Chondrocyte (in vitro differentiated cells): ENCODE measurements at regions not wholly inside any gene's neighbourhood (a gene's known extent, or its start where the extent isn't known, plus 50 kb on each side); places are given as distances from the start of the nearest gene placed in this dataset.

Source experiments
- DNase-seq: peaks from one replicate; pipeline ENCODE4 v3.0.0; 2021; ENCODE audit warnings: mixed read lengths, low spot score
- H3K27ac Mint-ChIP-seq: one replicate; pipeline ENCODE4 v1.8.0; 2021; ENCODE audit warnings: mild to moderate bottlenecking, moderate library complexity, mixed read lengths; ENCODE audit not compliant: unreplicated experiment
- H3K27me3 Mint-ChIP-seq: 2 replicates; pipeline ENCODE4 v1.8.0; 2021; ENCODE audit warnings: low read depth, mixed read lengths
- H3K36me3 Mint-ChIP-seq: 2 replicates; pipeline ENCODE4 v1.8.0; 2021; ENCODE audit warnings: low read depth, mixed read lengths
- H3K4me1 Mint-ChIP-seq: 2 replicates; pipeline ENCODE4 v1.8.0; 2021; ENCODE audit warnings: low read depth, mild to moderate bottlenecking, mixed read lengths
- H3K4me3 Mint-ChIP-seq: one replicate; pipeline ENCODE4 v1.8.0; 2021; ENCODE audit warnings: mild to moderate bottlenecking, moderate library complexity, mixed read lengths; ENCODE audit not compliant: unreplicated experiment
- H3K9me3 Mint-ChIP-seq: 2 replicates; pipeline ENCODE4 v1.8.0; 2021; ENCODE audit warnings: low read depth, mixed read lengths
- TF ChIP-seq, protein P1 (sequence below): fragments of 200-600 bp; sonication (generic); IDR thresholded peaks from 2 replicates; pipeline ENCODE4 v1.5.0; 2021; ENCODE audit warnings: antibody characterized with exemption, mild to moderate bottlenecking, moderate library complexity

DNA sequence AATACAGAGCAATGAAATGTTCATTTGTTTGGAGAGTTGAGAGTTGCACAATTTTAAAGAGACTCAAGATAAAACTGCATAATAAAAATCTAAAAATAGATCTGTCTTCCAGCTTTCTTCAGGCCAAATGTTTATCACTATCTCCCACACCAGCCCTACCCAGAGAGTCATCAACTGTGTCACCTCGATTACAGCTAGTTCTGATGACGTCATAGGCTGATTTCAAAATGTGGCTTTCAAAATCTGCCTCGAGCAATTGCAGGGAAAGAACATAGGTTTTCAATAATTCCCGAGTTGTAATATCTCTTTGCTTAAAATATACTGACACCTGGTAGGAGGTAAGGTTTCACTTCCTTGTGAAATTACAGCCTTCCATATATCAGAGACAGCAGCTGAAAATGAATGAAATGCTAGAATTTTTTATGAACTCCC lies 677.6 kb upstream of the ID2 start:
- Mint-ChIP-seq H3K4me3 (no peak overlapping the region), H3K27me3 (no peaks in the 10 kb centered on the region), H3K9me3 (no peaks in the 10 kb centered on the region), H3K4me1 (peaks cover 32% of the 10 kb centered on the region), H3K27ac (peak overlapping the region; percentile 82), H3K36me3 (no peaks in the 10 kb centered on the region)
- DNase-seq, result no peak
- TF ChIP-seq, protein P1, sequence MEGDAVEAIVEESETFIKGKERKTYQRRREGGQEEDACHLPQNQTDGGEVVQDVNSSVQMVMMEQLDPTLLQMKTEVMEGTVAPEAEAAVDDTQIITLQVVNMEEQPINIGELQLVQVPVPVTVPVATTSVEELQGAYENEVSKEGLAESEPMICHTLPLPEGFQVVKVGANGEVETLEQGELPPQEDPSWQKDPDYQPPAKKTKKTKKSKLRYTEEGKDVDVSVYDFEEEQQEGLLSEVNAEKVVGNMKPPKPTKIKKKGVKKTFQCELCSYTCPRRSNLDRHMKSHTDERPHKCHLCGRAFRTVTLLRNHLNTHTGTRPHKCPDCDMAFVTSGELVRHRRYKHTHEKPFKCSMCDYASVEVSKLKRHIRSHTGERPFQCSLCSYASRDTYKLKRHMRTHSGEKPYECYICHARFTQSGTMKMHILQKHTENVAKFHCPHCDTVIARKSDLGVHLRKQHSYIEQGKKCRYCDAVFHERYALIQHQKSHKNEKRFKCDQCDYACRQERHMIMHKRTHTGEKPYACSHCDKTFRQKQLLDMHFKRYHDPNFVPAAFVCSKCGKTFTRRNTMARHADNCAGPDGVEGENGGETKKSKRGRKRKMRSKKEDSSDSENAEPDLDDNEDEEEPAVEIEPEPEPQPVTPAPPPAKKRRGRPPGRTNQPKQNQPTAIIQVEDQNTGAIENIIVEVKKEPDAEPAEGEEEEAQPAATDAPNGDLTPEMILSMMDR, result no peak

DNA sequence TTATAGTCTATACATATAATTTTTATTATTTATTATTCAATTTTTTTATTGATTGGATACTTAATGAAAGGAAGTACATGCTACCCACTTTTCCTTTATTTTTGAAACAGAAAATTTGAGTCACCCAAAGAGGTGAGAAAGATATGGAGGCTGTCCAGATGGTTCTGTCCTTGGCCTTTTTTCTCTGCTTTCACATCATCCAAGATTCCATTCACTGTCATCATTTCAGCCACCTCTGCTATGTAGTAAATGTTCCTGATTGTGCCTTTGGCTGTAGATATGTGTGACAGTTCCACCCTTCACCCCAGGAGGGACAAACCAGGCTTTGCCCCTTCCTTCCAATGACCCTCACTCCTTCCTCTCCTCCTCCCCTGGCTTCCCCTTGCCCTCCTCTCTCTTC lies 675.7 kb upstream of the ID2 start:
- DNase-seq, result no peak
- Mint-ChIP-seq H3K9me3 (no peaks in the 10 kb centered on the region), H3K27me3 (no peaks in the 10 kb centered on the region), H3K36me3 (no peaks in the 10 kb centered on the region), H3K4me3 (no peak overlapping the region), H3K4me1 (peaks cover 32% of the 10 kb centered on the region), H3K27ac (no peak overlapping the region)
- TF ChIP-seq, protein P1, result no peak

DNA sequence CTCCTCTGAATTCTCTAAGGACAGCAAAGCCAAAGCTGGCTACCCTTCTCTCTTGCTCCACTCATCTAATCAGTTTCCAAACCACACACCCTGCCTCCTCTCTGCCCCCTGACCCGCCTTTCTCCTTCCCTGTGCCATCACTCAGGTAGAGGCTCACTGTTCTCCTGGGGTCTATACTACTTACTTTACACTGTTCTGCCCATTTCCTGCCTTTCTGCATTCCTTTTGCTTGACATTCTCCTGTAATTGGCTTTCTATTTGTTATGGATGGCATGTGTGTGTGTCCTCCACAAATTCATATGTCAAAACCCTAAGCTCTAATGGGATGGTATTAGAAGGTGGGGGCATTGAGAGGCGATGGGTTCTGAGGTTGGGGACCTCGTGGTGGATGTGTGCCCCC lies 675.2 kb upstream of the ID2 start:
- H3K9me3 Mint-ChIP-seq, result no peaks in the 10 kb centered on the region
- no peaks in the 10 kb centered on the region for H3K36me3 Mint-ChIP-seq
- H3K4me3 Mint-ChIP-seq, result no peak overlapping the region
- TF ChIP-seq, protein P1, result no peak
- no peak overlapping the region for H3K27ac Mint-ChIP-seq
- H3K4me1 Mint-ChIP-seq, result peaks cover 32% of the 10 kb centered on the region
- no peak for DNase-seq
- H3K27me3 Mint-ChIP-seq, result no peaks in the 10 kb centered on the region

DNA sequence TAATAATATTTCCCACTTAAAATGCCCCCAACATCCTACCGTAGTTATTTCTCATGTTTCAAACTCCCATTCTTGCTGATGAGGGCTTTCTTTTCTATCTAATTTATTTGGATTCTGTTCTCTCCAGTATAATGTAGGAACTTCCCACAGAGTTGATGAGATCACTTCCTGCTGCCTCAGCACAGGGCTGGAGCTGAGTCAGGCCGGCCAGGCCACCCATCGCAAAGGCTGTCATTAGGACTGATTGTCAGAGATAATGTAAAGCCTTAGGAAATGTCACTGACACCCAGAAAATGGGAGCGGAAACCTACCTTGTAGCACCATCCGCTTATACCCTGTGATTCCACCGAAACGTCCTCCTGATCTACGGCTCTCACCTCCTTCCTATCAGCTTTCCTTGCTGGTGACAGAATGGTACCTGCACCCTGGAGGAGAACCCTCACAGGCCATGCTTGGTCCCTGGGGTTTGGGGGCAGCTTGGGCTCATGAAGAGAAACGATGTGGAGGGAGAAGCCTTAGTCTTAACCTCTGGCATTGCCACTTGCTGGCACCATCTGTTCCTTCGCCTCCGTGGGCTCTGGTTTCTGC lies 672.8 kb upstream of the ID2 start:
- H3K9me3 Mint-ChIP-seq, result no peaks in the 10 kb centered on the region
- no peak for DNase-seq

DNA sequence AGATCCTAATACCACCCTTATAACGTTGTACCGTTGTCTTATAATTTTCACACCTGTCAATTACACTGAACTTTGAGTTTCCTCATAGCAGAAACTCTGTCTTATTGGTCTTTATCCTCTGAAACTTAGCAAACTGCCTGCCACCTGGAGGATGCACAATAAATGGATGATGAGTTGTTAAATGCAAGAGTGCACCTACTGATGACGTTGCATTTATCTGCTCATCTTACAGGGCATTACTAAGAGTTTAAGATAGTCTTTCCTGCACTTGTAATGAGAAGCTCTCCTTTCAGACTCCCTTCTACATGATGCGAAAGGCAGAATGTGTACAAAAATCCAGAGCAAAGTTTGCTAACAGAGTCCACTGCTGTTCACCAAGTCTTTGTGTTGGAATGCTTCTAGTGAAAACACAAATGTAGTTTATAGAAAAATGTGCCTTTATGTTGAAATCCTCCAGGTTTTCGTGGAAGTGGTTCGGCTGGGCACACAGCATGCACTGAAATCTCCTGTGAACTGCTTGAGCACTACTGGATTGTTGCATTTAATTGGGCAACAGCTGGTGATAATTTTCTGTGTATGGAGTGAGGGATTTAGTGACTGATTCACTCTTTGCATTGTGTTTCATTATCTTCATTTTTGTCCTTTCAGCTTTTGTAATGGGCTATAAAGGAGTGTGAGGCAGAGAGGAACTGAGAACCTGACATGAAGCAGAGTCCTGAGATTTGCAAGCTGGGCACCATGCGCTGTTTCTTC lies 665.8 kb upstream of the ID2 start:
- Mint-ChIP-seq H3K4me3 (no peak overlapping the region), H3K36me3 (no peaks in the 10 kb centered on the region), H3K4me1 (no peaks in the 10 kb centered on the region), H3K9me3 (no peaks in the 10 kb centered on the region), H3K27ac (no peak overlapping the region), H3K27me3 (no peaks in the 10 kb centered on the region)
- TF ChIP-seq, protein P1, result no peak
- no peak for DNase-seq

More for the DNA sequence above, 672.8 kb upstream of the ID2 start:
- no peaks in the 10 kb centered on the region for H3K36me3 Mint-ChIP-seq
- TF ChIP-seq, protein P1, result no peak
- no peaks in the 10 kb centered on the region for H3K27me3 Mint-ChIP-seq
- peaks cover 16% of the 10 kb centered on the region for H3K4me1 Mint-ChIP-seq
- H3K4me3 Mint-ChIP-seq, result no peak overlapping the region
- H3K27ac Mint-ChIP-seq, result no peak overlapping the region
